NT2/D1 (cell line): ENCODE measurements at regions not wholly inside any gene's neighbourhood (a gene's known extent, or its start where the extent isn't known, plus 50 kb on each side); places are given as distances from the start of the nearest gene placed in this dataset.

Source experiments
- SUZ12 ChIP-seq: IDR thresholded peaks from 2 replicates; pipeline ENCODE4 v1.6.1; 2011; ENCODE audit not compliant: insufficient read length, insufficient read depth; ENCODE audit errors: extremely low read depth
- YY1 ChIP-seq: IDR thresholded peaks from 2 replicates; pipeline ENCODE4 v1.6.1; 2011; ENCODE audit not compliant: insufficient read length, insufficient read depth

DNA sequence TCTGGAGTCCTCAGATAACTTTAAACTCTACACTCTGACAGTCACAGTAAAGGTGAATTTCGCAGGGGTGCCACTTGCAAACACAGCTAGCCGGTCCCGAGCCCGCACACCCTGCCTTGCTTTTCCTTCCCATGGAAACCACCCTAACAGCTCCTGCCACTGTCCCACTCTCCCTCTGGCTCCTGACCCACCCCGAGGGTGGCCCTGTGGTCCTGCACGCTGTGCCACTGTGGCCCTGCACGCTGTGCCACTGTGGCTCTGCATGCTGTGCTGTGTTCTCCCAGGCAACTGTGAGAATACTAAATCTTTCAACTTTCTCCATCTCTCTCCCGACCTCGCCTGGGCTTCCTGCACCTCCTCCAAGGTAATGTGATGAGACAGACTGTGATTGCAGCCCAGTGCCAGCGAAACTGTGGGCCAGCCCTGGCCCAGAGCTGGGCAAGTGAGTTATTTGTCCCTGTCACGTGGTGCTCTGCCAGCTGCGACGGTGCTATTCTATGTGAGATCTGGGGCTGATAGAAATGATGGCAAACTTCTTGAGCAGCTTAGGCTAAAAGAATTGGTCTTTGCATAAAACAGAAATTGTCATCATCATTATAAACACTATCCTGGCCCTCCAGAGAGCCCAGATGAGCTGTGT is 63.4 kb upstream of the TARBP1 start:
- TF ChIP-seq YY1 (no peak), SUZ12 (no peak)
